CD4-positive, CD25-positive, alpha-beta regulatory T cell (primary cell): ENCODE measurements at regions not wholly inside any gene's neighbourhood (a gene's known extent, or its start where the extent isn't known, plus 50 kb on each side); places are given as distances from the start of the nearest gene placed in this dataset.

Experiments used
- ATAC-seq, 2 donors: fragments of 150-1000 bp; cut with Tn5 transposase; one replicate each; pipeline ENCODE4 v1.10.0; 2021; ENCODE audit warnings: low read depth in 2 of 2, moderate number of reproducible peaks in 2 of 2, moderate library complexity in 1 of 2
- DNase-seq, 3 donors: peaks; one replicate each; pipeline versions ENCODE4 v3.0.0 to v3.0.0-alpha.2; 2012 to 2022; ENCODE audit warnings: mixed read lengths in 1 of 3
- H3K27ac ChIP-seq: one replicate; pipeline ENCODE4 v1.7.0; 2013; ENCODE audit warnings: mild to moderate bottlenecking, low read length; ENCODE audit not compliant: insufficient read depth, poor library complexity, severe bottlenecking
- H3K27me3 ChIP-seq: one replicate; pipeline ENCODE4 v1.7.0; 2013; ENCODE audit warnings: low read length; ENCODE audit not compliant: control insufficient read depth, insufficient read depth
- H3K36me3 ChIP-seq: one replicate; pipeline ENCODE4 v1.7.0; 2013; ENCODE audit warnings: mild to moderate bottlenecking, low read length, moderate library complexity; ENCODE audit not compliant: control insufficient read depth, insufficient read depth
- H3K4me1 ChIP-seq: 2 replicates; pipeline ENCODE4 v1.7.0; 2013; ENCODE audit warnings: mild to moderate bottlenecking, low read length; ENCODE audit not compliant: insufficient read depth, control insufficient read depth, poor library complexity, severe bottlenecking
- H3K4me3 ChIP-seq: one replicate; pipeline ENCODE4 v1.7.0; 2013; ENCODE audit warnings: low read depth, mild to moderate bottlenecking, low read length, moderate library complexity
- H3K9me3 ChIP-seq, 2 experiments: 1 replicate in 1 of 2; 2 replicates in 1 of 2; pipeline ENCODE4 v1.7.0; 2013; ENCODE audit warnings: low read length in 2 of 2, mild to moderate bottlenecking in 1 of 2, moderate library complexity in 1 of 2; ENCODE audit not compliant: control insufficient read depth in 2 of 2
- H3K27ac Mint-ChIP-seq, 3 donors: one replicate each; pipeline ENCODE4 v1.8.0; 2020 to 2022; ENCODE audit warnings: mild to moderate bottlenecking in 3 of 3, mixed read lengths in 3 of 3, moderate library complexity in 2 of 3
- H3K27me3 Mint-ChIP-seq: one replicate; pipeline ENCODE4 v1.8.0; 2022; ENCODE audit warnings: mild to moderate bottlenecking, mixed read lengths
- H3K36me3 Mint-ChIP-seq: one replicate; pipeline ENCODE4 v1.8.0; 2020; ENCODE audit warnings: mixed read lengths
- H3K4me1 Mint-ChIP-seq, 4 donors: one replicate each; pipeline ENCODE4 v1.8.0; 2020 to 2022; ENCODE audit warnings: mixed read lengths in 4 of 4, mild to moderate bottlenecking in 1 of 4
- H3K4me3 Mint-ChIP-seq, 4 donors: one replicate each; pipeline ENCODE4 v1.8.0; 2020 to 2022; ENCODE audit warnings: mild to moderate bottlenecking in 4 of 4, mixed read lengths in 4 of 4, moderate library complexity in 3 of 4
- H3K9me3 Mint-ChIP-seq, 7 donors: one replicate each; pipeline ENCODE4 v1.8.0; 2020 to 2022; ENCODE audit warnings: mixed read lengths in 7 of 7, mild to moderate bottlenecking in 3 of 7, moderate library complexity in 2 of 7

DNA sequence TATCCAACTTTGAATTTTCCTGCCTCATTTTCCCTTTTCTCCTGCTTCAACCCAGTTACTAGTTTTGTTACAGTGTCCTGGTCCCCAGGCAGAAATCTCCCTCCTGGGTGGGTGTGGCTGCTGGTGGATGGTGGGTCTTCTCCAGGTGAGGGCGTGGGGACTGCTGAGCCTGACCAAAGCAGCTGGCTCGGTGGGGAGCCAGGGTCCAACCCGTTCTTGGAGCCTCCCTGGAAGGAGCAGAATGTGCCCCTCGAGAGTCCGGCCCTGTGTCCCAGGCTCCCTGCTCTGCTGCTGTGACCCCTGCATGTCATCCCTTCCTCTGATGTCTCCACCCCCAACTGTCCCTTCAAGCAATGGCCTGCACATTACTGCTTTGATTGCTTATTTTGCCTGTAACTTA is 86.6 kb upstream of the TCERG1L start:
- Mint-ChIP-seq H3K9me3 (peaks cover 0 to 3% (median 0%) of the 10 kb centered on the region in 7 donors), H3K27me3 (no peaks in the 10 kb centered on the region), H3K27ac (no peak overlapping the region), H3K4me3 (no peak overlapping the region), H3K36me3 (no peaks in the 10 kb centered on the region), H3K4me1 (no peaks in the 10 kb centered on the region)
- DNase-seq (no peak), ATAC-seq (no peak)
- no peak overlapping the region for H3K4me3 ChIP-seq
- H3K27ac ChIP-seq: no peak overlapping the region
- no peaks in the 10 kb centered on the region for H3K27me3 ChIP-seq
- H3K9me3 ChIP-seq: no peaks in the 10 kb centered on the region
- no peaks in the 10 kb centered on the region for H3K36me3 ChIP-seq
- H3K4me1 ChIP-seq: no peaks in the 10 kb centered on the region

- H3K4me3 Mint-ChIP-seq: no peak overlapping the region
- no peak overlapping the region for H3K27ac Mint-ChIP-seq
- peaks cover 0 to 2% (median 0%) of the 10 kb centered on the region in 7 donors for H3K9me3 Mint-ChIP-seq
- no peaks in the 10 kb centered on the region for H3K4me1 ChIP-seq
- H3K27me3 Mint-ChIP-seq: no peaks in the 10 kb centered on the region
- no peaks in the 10 kb centered on the region for H3K36me3 Mint-ChIP-seq
- no peak for ATAC-seq
- H3K27ac ChIP-seq: no peak overlapping the region
- H3K4me3 ChIP-seq: no peak overlapping the region
- no peaks in the 10 kb centered on the region for H3K27me3 ChIP-seq
- H3K9me3 ChIP-seq: no peaks in the 10 kb centered on the region
- H3K36me3 ChIP-seq: no peaks in the 10 kb centered on the region
- no peaks in the 10 kb centered on the region for H3K4me1 Mint-ChIP-seq
- DNase-seq: no peak
Observed at GRCh38 chr10:131399981-131400380, 88.5 kb upstream of the TCERG1L start.

DNA sequence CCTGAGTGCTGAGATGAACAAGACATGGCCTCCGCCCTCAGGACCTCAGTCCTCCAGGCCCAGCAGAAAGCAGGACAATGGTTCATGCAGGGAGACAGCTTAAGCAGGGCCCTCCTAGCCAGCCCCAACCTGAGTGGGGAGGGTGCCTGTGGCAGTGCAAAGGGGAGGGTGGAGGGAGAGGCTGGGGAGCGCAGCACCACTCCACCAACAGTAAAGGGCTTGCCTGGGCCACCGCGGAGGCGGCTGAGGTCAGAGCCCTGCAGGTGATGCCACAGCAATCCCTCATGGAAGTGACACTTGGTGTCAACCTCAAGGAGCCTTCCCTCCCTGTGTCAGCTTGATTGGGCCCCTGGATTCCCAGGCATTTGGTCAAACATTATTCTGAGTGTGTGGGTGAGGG is 89.0 kb upstream of the TCERG1L start:
- Histone ChIP-seq H3K4me1 (no peaks in the 10 kb centered on the region), H3K27me3 (no peaks in the 10 kb centered on the region), H3K9me3 (no peaks in the 10 kb centered on the region), H3K4me3 (no peak overlapping the region), H3K36me3 (no peaks in the 10 kb centered on the region), H3K27ac (no peak overlapping the region)
- H3K4me3 Mint-ChIP-seq: no peak overlapping the region
- no peaks in the 10 kb centered on the region for H3K27me3 Mint-ChIP-seq
- H3K27ac Mint-ChIP-seq: no peak overlapping the region
- no peaks in the 10 kb centered on the region for H3K36me3 Mint-ChIP-seq
- ATAC-seq (no peak), DNase-seq (no peak)
- H3K9me3 Mint-ChIP-seq: peaks cover 0 to 2% (median 0%) of the 10 kb centered on the region in 7 donors
- no peaks in the 10 kb centered on the region for H3K4me1 Mint-ChIP-seq

DNA sequence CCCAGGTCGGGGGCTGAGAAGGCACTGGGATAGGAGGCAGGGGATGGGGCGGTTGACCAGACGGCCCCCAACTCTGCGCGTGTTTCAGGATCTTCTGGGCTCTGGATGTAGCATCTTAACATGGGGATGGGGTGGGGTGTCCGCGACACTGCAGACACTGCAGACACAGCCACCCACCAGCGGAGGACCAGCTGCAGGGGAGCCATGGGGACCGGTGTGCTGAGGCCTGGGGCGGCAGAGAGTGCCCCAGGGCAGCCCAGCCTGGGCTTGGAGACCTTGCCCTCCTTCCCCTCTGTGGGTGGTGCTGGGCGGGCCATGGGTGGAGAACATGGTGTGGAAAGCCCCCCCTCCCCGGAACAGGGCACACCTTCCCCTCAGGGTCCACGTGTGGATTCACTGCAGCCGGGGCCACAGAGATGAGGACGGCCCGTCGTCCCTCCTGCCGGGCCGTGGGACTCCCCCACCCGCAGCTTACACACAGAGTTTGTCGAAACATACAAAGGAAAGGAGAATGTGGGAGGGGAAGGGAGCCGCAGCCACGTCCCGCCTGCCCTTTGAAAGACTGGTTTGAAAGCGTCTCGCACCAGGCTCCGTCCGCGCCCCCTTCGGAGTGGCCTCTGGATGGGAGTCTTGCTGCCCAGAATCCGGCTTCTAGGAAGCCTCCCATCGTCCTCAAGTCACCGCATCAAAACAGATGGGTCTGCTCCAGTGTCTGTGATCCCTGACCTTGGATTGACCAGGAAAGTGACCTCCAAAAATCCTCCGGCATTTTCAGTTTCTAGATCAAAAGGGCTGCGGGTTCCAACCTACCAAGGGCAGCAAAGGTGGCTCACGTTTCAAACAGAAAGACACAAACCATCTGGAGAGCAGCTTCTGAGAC is 91.5 kb upstream of the TCERG1L start:
- ATAC-seq (no peak), DNase-seq (no peak)
- H3K36me3 Mint-ChIP-seq: no peaks in the 10 kb centered on the region
- no peaks in the 10 kb centered on the region for H3K27me3 Mint-ChIP-seq
- Histone ChIP-seq H3K4me3 (no peak overlapping the region), H3K27ac (no peak overlapping the region), H3K9me3 (no peaks in the 10 kb centered on the region), H3K36me3 (no peaks in the 10 kb centered on the region), H3K27me3 (no peaks in the 10 kb centered on the region), H3K4me1 (no peaks in the 10 kb centered on the region)
- H3K27ac Mint-ChIP-seq: no peak overlapping the region
- no peak overlapping the region for H3K4me3 Mint-ChIP-seq
- peaks cover 0 to 2% (median 0%) of the 10 kb centered on the region in 7 donors for H3K9me3 Mint-ChIP-seq
- H3K4me1 Mint-ChIP-seq: no peaks in the 10 kb centered on the region

- DNase-seq (no peak), ATAC-seq (no peak)
- Histone ChIP-seq H3K4me1 (no peaks in the 10 kb centered on the region), H3K27me3 (no peaks in the 10 kb centered on the region), H3K4me3 (no peak overlapping the region), H3K9me3 (no peaks in the 10 kb centered on the region), H3K27ac (no peak overlapping the region), H3K36me3 (no peaks in the 10 kb centered on the region)
- no peaks in the 10 kb centered on the region for H3K36me3 Mint-ChIP-seq
- H3K27ac Mint-ChIP-seq: no peak overlapping the region
- peaks cover 0 to 2% (median 0%) of the 10 kb centered on the region in 7 donors for H3K9me3 Mint-ChIP-seq
- H3K4me3 Mint-ChIP-seq: no peak overlapping the region
- H3K27me3 Mint-ChIP-seq: no peaks in the 10 kb centered on the region
- no peaks in the 10 kb centered on the region for H3K4me1 Mint-ChIP-seq
Observed at GRCh38 chr10:131403936-131404335, 92.4 kb upstream of the TCERG1L start.

DNA sequence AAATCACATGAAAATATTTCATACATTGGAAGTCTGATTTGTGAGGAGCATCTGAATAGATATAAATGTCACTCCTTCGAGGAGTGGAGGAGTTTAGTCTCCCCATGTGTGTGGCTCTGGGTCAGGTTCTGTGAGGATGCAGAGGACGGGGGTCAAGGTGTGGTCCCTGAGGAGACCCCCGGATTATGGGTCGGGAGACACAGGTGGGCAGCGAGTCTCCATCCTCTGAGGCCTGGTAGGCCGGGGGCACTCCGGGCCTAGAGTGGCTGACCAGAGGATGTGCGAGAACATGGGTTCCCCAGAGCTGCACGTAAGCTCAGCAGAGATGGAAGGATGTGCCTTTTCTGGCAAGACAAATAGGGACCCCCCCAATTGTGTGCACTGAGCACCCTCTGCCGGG is 93.4 kb upstream of the TCERG1L start:
- Mint-ChIP-seq H3K4me3 (no peak overlapping the region), H3K27ac (no peak overlapping the region), H3K9me3 (peaks cover 0 to 2% (median 0%) of the 10 kb centered on the region in 7 donors), H3K4me1 (no peaks in the 10 kb centered on the region), H3K27me3 (no peaks in the 10 kb centered on the region), H3K36me3 (no peaks in the 10 kb centered on the region)
- ATAC-seq (no peak), DNase-seq (no peak)
- H3K4me1 ChIP-seq: no peaks in the 10 kb centered on the region
- no peaks in the 10 kb centered on the region for H3K36me3 ChIP-seq
- no peak overlapping the region for H3K4me3 ChIP-seq
- no peaks in the 10 kb centered on the region for H3K9me3 ChIP-seq
- H3K27me3 ChIP-seq: no peaks in the 10 kb centered on the region
- no peak overlapping the region for H3K27ac ChIP-seq

- Mint-ChIP-seq H3K27ac (no peak overlapping the region), H3K4me1 (no peaks in the 10 kb centered on the region), H3K27me3 (no peaks in the 10 kb centered on the region), H3K4me3 (no peak overlapping the region), H3K36me3 (no peaks in the 10 kb centered on the region), H3K9me3 (peaks cover 0 to 2% (median 0%) of the 10 kb centered on the region in 7 donors)
- DNase-seq (no peak), ATAC-seq (no peak)
- Histone ChIP-seq H3K36me3 (no peaks in the 10 kb centered on the region), H3K27ac (no peak overlapping the region), H3K4me1 (no peaks in the 10 kb centered on the region), H3K4me3 (no peak overlapping the region), H3K27me3 (no peaks in the 10 kb centered on the region), H3K9me3 (no peaks in the 10 kb centered on the region)
Observed at GRCh38 chr10:131406676-131407392, 95.3 kb upstream of the TCERG1L start.
